Anterior cingulate cortex (tissue), 58 donors: ENCODE measurements at regions not wholly inside any gene's neighbourhood (a gene's known extent, or its start where the extent isn't known, plus 50 kb on each side); places are given as distances from the start of the nearest gene placed in this dataset.

Experiments used
- DNase-seq, 58 donors: peaks; one replicate each; lab custom pipeline; 2025; lab: John Stamatoyannopoulos, UW

GRCh38 chr2:12223732-12224131 lies 477.3 kb downstream of the LPIN1 start:
- DNase-seq = no peak

GRCh38 chr2:12226653-12227052 lies 480.2 kb downstream of the LPIN1 start:
- no peak for DNase-seq

GRCh38 chr2:12227941-12228608 lies 481.6 kb downstream of the LPIN1 start:
- no peak for DNase-seq

GRCh38 chr2:12231288-12231687 lies 484.9 kb downstream of the LPIN1 start:
- DNase-seq = no peak

- DNase-seq = no peak
These were observed 483.9 kb upstream of the TRIB2 start for GRCh38 chr2:12232876-12233275.

GRCh38 chr2:12236136-12236844 lies 480.4 kb upstream of the TRIB2 start:
- no peak for DNase-seq

GRCh38 chr2:12240206-12240605 lies 476.5 kb upstream of the TRIB2 start:
- DNase-seq = no peak

GRCh38 chr2:12243381-12243780 lies 473.4 kb upstream of the TRIB2 start:
- DNase-seq = no peak

GRCh38 chr2:12244070-12244469 lies 472.7 kb upstream of the TRIB2 start:
- DNase-seq = no peak

- no peak for DNase-seq
These were observed 465.6 kb upstream of the TRIB2 start for GRCh38 chr2:12251121-12251520.

GRCh38 chr2:12251749-12252148 lies 465.0 kb upstream of the TRIB2 start:
- no peak for DNase-seq

- no peak for DNase-seq
These were observed 463.5 kb upstream of the TRIB2 start for GRCh38 chr2:12253167-12253778.

GRCh38 chr2:12254280-12254860 lies 462.4 kb upstream of the TRIB2 start:
- DNase-seq = no peak

- DNase-seq = no peak
These were observed 460.5 kb upstream of the TRIB2 start for GRCh38 chr2:12256206-12256605.

GRCh38 chr2:12257476-12257875 lies 459.3 kb upstream of the TRIB2 start:
- DNase-seq = peak in 3 of 58 donors; percentile 1 to 9 (median 1)

- DNase-seq = no peak
These were observed 457.2 kb upstream of the TRIB2 start for GRCh38 chr2:12259493-12259892.

- DNase-seq = no peak
These were observed 454.6 kb upstream of the TRIB2 start for GRCh38 chr2:12261986-12262680.

GRCh38 chr2:12262681-12263436 lies 453.9 kb upstream of the TRIB2 start:
- DNase-seq = peak in 5 of 58 donors; percentile 2 to 40 (median 5)

GRCh38 chr2:12263730-12264129 lies 453.0 kb upstream of the TRIB2 start:
- DNase-seq = no peak

- DNase-seq = no peak
These were observed 452.6 kb upstream of the TRIB2 start for GRCh38 chr2:12264146-12264545.
